Body of pancreas (tissue), 4 donors: ENCODE measurements at regions not wholly inside any gene's neighbourhood (a gene's known extent, or its start where the extent isn't known, plus 50 kb on each side); places are given as distances from the start of the nearest gene placed in this dataset.

Source experiments
- CTCF ChIP-seq, 7 experiments: fragments of 450-650 bp in 4 of 7; fragments of 200-600 bp in 3 of 7; sonication (generic) in 3 of 7; IDR thresholded peaks; one replicate each; pipeline ENCODE4 v1.5.1; 2016 to 2019; ENCODE audit warnings: antibody characterized with exemption in 7 of 7
- POLR2A ChIP-seq, 3 donors: fragments of 450-650 bp; IDR thresholded peaks; one replicate each; pipeline ENCODE4 v1.6.1; 2016; ENCODE audit warnings: antibody characterized with exemption in 3 of 3, mild to moderate bottlenecking in 2 of 3

- TF ChIP-seq POLR2A (IDR thresholded peaks at IDR 0.05): no peak
- no peak for TF ChIP-seq CTCF (IDR thresholded peaks at IDR 0.05)
Measured at GRCh38 chr3:176765382-176765900, 431.8 kb downstream of the TBL1XR1 start.
